ENCODE measurements at regions not wholly inside any gene's neighbourhood (a gene's known extent, or its start where the extent isn't known, plus 50 kb on each side); places are given as distances from the start of the nearest gene placed in this dataset.

DNA sequence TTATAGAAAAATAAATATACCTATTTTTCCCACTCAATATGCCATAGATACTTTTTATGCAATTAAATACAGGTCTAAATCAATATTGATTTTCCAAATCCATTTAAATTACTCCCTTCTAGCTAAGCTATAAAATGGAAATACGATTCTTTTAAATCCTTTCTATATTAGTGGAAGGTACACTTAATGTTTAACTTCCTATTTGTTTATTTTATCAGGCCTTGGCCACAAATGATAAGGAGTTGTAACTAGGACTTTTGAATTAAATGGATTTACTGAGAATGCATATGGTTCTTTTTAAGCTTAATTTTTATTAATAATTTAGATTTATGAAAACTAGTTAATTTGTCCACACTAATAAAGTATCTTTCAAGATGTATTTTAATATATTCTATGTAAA, 517.0 kb upstream of the CHD1 start:
- TF ChIP-seq CTCF (conservative IDR thresholded peaks at IDR 0.05 in 1 of 2, IDR thresholded peaks at IDR 0.05 in 1 of 2; ENCODE audit: low read depth in 1 of 2, low read length in 2 of 2) (no peak), EZH2 (IDR thresholded peaks at IDR 0.05; ENCODE audit: low read length, missing control alignments) (no peak)

Data from fibroblast of lung (primary cell).